ENCODE measurements at regions not wholly inside any gene's neighbourhood (a gene's known extent, or its start where the extent isn't known, plus 50 kb on each side); places are given as distances from the start of the nearest gene placed in this dataset.
A peak's percentile ranks its signal among the peaks of the same experiment; 100 is the strongest.

DNA sequence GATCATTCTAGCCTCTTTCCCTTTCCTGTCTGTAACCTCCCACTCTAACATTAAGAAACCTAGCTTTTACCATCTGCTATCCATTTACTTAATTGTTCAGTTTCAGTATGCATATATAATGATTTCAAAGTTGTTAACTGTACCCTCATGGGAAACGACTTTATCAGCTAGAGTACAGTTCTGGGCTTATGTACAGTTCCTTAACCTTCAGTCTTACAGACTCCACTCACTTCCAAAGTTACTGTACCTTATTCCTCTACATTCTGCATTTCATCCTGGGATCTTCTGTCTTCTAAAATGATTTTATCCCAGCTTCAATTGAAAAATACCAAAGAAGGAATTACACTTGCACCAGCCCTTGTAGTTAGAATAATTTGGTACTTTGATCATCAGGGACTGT lies 108.7 kb upstream of the KCNE2 start:
- Histone ChIP-seq H3K4me3 (no peak overlapping the region), H3K36me3 (no peaks in the 10 kb centered on the region), H3K27ac (no peak overlapping the region), H3K9me3 (peaks cover 0 to 10% (median 9%) of the 10 kb centered on the region in 3 donors), H3K4me1 (no peaks in the 10 kb centered on the region), H3K27me3 (no peaks in the 10 kb centered on the region)
- TF ChIP-seq, protein P1, sequence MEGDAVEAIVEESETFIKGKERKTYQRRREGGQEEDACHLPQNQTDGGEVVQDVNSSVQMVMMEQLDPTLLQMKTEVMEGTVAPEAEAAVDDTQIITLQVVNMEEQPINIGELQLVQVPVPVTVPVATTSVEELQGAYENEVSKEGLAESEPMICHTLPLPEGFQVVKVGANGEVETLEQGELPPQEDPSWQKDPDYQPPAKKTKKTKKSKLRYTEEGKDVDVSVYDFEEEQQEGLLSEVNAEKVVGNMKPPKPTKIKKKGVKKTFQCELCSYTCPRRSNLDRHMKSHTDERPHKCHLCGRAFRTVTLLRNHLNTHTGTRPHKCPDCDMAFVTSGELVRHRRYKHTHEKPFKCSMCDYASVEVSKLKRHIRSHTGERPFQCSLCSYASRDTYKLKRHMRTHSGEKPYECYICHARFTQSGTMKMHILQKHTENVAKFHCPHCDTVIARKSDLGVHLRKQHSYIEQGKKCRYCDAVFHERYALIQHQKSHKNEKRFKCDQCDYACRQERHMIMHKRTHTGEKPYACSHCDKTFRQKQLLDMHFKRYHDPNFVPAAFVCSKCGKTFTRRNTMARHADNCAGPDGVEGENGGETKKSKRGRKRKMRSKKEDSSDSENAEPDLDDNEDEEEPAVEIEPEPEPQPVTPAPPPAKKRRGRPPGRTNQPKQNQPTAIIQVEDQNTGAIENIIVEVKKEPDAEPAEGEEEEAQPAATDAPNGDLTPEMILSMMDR (IDR thresholded peaks at IDR 0.05) = no peak
- intact Hi-C loops (cut with DNase I; ENCODE audit: low total_unique reads) = no loop called here
- no peak for DNase-seq

- TF ChIP-seq, protein P1 (IDR thresholded peaks at IDR 0.05) = no peak
- DNase-seq = no peak
- no peaks in the 10 kb centered on the region for H3K27me3 ChIP-seq
Observed at GRCh38 chr21:34260277-34261008, 103.4 kb upstream of the KCNE2 start.

GRCh38 chr21:34261841-34262468 lies 101.9 kb upstream of the KCNE2 start:
- Histone ChIP-seq H3K27ac (peak overlapping the region; percentile 33 to 58), H3K4me3 (no peak overlapping the region), H3K36me3 (no peaks in the 10 kb centered on the region), H3K27me3 (no peaks in the 10 kb centered on the region), H3K4me1 (peaks cover 0 to 19% (median 15%) of the 10 kb centered on the region in 4 donors), H3K9me3 (no peaks in the 10 kb centered on the region)
- no peak for DNase-seq
- intact Hi-C loops (cut with DNase I; ENCODE audit: low total_unique reads) = no loop called here
- TF ChIP-seq, protein P1 (IDR thresholded peaks at IDR 0.05) = no peak

More at GRCh38 chr21:34260277-34261008, 103.4 kb upstream of the KCNE2 start:
- H3K36me3 ChIP-seq = no peaks in the 10 kb centered on the region
- H3K27ac ChIP-seq = no peak overlapping the region
- peaks cover 0 to 4% (median 2%) of the 10 kb centered on the region in 3 donors for H3K9me3 ChIP-seq
- H3K4me3 ChIP-seq = no peak overlapping the region
- H3K4me1 ChIP-seq = peaks cover 0 to 19% (median 15%) of the 10 kb centered on the region in 4 donors
- intact Hi-C loops (cut with DNase I; ENCODE audit: low total_unique reads) = no loop called here

DNA sequence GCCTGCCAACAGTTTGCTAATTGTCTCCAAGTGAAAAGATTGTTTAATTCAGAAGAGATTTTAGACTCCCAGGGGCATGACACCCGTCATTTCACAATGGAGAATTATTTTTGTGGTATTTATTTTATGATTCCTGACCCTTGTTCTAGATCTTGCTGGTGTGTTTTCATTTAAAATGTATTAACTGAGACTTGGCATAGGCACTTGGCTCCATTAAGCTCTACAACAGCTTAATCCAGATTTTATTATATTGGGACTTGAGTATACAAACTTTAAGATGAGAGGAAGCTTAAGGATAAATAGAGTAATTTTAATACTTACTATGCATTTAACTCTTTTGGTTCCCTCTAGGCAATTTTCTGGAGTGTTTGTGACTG lies 101.3 kb upstream of the KCNE2 start:
- H3K27me3 ChIP-seq = no peaks in the 10 kb centered on the region
- peak overlapping the region; percentile 33 to 58 for H3K27ac ChIP-seq
- no peak overlapping the region for H3K4me3 ChIP-seq
- TF ChIP-seq, protein P1 (IDR thresholded peaks at IDR 0.05) = no peak
- intact Hi-C loops (cut with DNase I; ENCODE audit: low total_unique reads) = no loop called here
- H3K4me1 ChIP-seq = peaks cover 0 to 19% (median 15%) of the 10 kb centered on the region in 4 donors
- no peaks in the 10 kb centered on the region for H3K9me3 ChIP-seq
- H3K36me3 ChIP-seq = no peaks in the 10 kb centered on the region
- DNase-seq = no peak

DNA sequence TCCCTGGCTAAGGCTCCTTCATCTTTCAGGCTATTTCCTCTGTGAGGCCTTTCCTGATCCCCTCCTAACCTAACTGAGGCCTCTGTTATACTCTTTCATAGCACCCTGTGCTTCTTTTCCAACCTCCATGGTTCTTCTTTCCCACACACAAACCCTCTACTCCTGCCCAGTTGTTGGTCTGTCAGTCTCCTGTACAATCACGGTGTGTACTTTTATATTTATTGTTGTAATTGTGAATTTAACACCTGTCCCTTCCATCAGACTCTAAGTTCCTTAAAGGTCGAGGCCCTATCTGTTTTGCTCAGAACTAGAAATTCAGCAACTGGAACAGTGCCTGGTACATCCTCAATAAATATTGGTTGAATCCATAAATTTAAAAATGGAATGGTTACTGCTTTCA lies 100.2 kb upstream of the KCNE2 start:
- intact Hi-C loops (cut with DNase I; ENCODE audit: low total_unique reads) = no loop called here
- Histone ChIP-seq H3K27ac (no peak overlapping the region), H3K27me3 (no peaks in the 10 kb centered on the region), H3K9me3 (no peaks in the 10 kb centered on the region), H3K4me3 (no peak overlapping the region), H3K4me1 (peaks cover 0 to 19% (median 15%) of the 10 kb centered on the region in 4 donors), H3K36me3 (no peaks in the 10 kb centered on the region)
- no peak for DNase-seq
- TF ChIP-seq, protein P1 (IDR thresholded peaks at IDR 0.05) = no peak

Data from tibial artery (tissue), 4 donors.